K562 (cell line): ENCODE measurements at regions not wholly inside any gene's neighbourhood (a gene's known extent, or its start where the extent isn't known, plus 50 kb on each side); places are given as distances from the start of the nearest gene placed in this dataset.

Experiments used
- CHD2 ChIP-seq: IDR thresholded peaks from 2 replicates; pipeline ENCODE4 v1.6.1; 2011; ENCODE audit warnings: low read depth, low read length
- DDX20 ChIP-seq: fragments of 450-650 bp; IDR thresholded peaks from 2 replicates; pipeline ENCODE4 v1.6.1; 2016; ENCODE audit warnings: missing genetic modification characterization, low read depth, mild to moderate bottlenecking, missing compliant biosample characterization, moderate library complexity
- HLTF ChIP-seq: fragments of 450-650 bp; IDR thresholded peaks from 2 replicates; pipeline ENCODE4 v1.6.1; 2016
- KAT7 ChIP-seq: sonication (generic); formaldehyde crosslinking; IDR thresholded peaks from 2 replicates; pipeline ENCODE4 v1.8.0; 2022; ENCODE audit warnings: missing genetic modification reagents, mild to moderate bottlenecking, borderline replicate concordance
- MYNN ChIP-seq, 2 experiments: sonication (generic); formaldehyde crosslinking in 1 of 2; IDR thresholded peaks; 2 replicates each; pipeline versions ENCODE4 v1.5.0 to v1.6.1; 2016 to 2020; ENCODE audit warnings: antibody characterized with exemption in 1 of 2, missing genetic modification reagents in 1 of 2
- NFE2L1 ChIP-seq: fragments of 450-650 bp; IDR thresholded peaks from 2 replicates; pipeline ENCODE4 v1.6.1; 2016; ENCODE audit warnings: missing genetic modification characterization, low read depth, mild to moderate bottlenecking, missing compliant biosample characterization, moderate library complexity, borderline replicate concordance
- PTBP1 ChIP-seq: fragments of 200-400 bp; formaldehyde crosslinking; IDR thresholded peaks from 2 replicates; pipeline ENCODE4 v1.6.1; 2017; ENCODE audit warnings: low read depth, low read length
- RFX5 ChIP-seq: IDR thresholded peaks from 2 replicates; pipeline ENCODE4 v1.6.1; 2011; ENCODE audit warnings: low read depth, mild to moderate bottlenecking, improper control_type of control experiment, low read length
- TEAD2 ChIP-seq: fragments of 450-650 bp; IDR thresholded peaks from 2 replicates; pipeline ENCODE4 v1.6.1; 2016; ENCODE audit warnings: missing genetic modification characterization, control low read depth, missing compliant biosample characterization
- TF ChIP-seq, protein P1 (sequence below): fragments of 250-450 bp; sonication (Bioruptor Pico); IDR thresholded peaks from 2 replicates; pipeline ENCODE4 v1.5.0; 2021; ENCODE audit warnings: mild to moderate bottlenecking, moderate library complexity
- TF ChIP-seq, protein P2 (sequence below): fragments of 250-450 bp; sonication (Bioruptor Pico); IDR thresholded peaks from 2 replicates; pipeline ENCODE4 v1.5.0; 2022; ENCODE audit warnings: mild to moderate bottlenecking
- TF ChIP-seq, protein P3 (sequence below): sonication (generic); formaldehyde crosslinking; IDR thresholded peaks from 2 replicates; pipeline ENCODE4 v1.5.0; 2020; ENCODE audit warnings: missing genetic modification reagents
- TF ChIP-seq, protein P4 (sequence below): fragments of 250-450 bp; sonication (Bioruptor Pico); IDR thresholded peaks from 2 replicates; pipeline ENCODE4 v1.6.1; 2021; ENCODE audit warnings: mild to moderate bottlenecking
- TF ChIP-seq, protein P5 (sequence below): sonication (generic); formaldehyde crosslinking; IDR thresholded peaks from 2 replicates; pipeline ENCODE4 v1.8.0; 2022; ENCODE audit warnings: missing genetic modification reagents, mild to moderate bottlenecking, borderline replicate concordance

DNA sequence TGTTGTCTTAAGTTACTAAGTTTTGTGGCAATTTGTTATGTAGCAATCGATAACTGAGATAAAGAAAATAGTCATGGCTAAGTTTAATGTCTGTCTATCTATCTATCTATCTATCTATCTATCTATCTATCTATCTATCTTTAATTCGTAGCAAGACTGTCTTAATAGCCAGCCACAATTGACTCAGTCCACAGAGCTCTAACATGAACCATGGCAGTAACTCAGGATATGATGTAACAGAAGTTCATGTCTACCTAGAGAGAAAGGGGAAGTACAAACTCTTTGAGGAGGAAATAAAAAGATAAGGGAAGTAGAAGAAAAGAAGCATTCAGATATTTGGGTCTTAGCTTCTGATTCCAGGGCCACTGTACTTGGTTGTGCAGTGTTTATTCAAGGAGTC is 61.5 kb upstream of the FNDC3B start (continued):
- TF ChIP-seq TEAD2 (tag) = no peak
- TF ChIP-seq, protein P1, sequence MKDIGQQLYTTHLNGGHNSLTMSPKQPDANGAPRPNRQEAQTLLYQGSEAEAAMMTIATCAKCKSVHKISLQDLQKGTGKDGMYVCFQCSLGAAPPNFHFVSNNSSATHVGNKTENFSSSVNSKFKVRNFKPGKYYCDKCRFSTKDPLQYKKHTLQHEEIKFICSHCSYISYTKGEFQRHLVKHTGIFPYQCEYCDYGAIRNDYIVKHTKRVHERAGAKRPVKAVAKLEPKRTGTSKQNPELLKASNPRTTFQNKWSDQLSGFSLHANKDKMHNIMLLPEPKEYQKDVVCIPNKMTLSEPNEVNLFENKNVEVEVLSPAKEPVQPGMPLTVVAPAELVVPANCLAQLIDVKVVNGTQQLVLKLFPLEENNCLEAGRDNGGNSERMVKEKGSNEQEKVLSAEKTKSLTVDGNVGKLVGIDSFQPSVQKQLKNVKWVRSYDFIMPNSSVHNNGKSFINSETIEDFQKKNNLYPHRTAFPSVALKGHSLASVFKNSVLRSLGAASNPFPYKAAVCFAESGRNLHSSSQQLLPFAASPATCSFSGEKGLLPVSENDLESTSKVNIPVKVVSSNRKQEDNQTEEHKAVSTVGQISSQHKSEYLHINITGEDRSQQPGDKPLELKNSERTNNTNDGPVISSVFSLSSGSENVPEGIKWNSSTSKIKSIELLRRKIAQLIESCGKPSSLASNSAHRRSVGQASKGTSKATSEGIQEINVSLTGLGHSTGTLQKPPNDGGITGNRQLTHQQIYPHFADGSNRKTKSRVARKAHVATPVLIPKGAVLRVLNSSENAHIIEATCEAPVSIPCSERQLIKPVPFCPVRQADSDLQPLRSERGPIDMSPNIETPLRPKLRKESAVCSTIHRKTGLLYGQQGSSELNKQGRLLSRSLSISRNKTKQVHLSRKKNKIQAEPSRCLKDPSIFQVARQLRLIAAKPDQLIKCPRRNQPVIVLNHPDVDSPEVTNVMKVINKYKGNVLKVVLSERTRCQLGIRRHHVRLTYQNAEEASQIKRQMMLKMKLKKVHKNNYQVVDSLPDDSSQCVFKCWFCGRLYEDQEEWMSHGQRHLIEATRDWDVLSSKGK = no peak
- TF ChIP-seq DDX20 (tag) = no peak
- TF ChIP-seq HLTF = no peak
- TF ChIP-seq KAT7 (CRISPR knock-in tag) = no peak
- TF ChIP-seq, protein P2, sequence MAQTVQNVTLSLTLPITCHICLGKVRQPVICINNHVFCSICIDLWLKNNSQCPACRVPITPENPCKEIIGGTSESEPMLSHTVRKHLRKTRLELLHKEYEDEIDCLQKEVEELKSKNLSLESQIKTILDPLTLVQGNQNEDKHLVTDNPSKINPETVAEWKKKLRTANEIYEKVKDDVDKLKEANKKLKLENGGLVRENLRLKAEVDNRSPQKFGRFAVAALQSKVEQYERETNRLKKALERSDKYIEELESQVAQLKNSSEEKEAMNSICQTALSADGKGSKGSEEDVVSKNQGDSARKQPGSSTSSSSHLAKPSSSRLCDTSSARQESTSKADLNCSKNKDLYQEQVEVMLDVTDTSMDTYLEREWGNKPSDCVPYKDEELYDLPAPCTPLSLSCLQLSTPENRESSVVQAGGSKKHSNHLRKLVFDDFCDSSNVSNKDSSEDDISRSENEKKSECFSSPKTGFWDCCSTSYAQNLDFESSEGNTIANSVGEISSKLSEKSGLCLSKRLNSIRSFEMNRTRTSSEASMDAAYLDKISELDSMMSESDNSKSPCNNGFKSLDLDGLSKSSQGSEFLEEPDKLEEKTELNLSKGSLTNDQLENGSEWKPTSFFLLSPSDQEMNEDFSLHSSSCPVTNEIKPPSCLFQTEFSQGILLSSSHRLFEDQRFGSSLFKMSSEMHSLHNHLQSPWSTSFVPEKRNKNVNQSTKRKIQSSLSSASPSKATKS (CRISPR knock-in tag) = no peak
- TF ChIP-seq, protein P3, sequence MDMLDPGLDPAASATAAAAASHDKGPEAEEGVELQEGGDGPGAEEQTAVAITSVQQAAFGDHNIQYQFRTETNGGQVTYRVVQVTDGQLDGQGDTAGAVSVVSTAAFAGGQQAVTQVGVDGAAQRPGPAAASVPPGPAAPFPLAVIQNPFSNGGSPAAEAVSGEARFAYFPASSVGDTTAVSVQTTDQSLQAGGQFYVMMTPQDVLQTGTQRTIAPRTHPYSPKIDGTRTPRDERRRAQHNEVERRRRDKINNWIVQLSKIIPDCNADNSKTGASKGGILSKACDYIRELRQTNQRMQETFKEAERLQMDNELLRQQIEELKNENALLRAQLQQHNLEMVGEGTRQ (CRISPR knock-in tag) = no peak
- no peak for TF ChIP-seq MYNN (IDR thresholded peaks at IDR 0.05)
- TF ChIP-seq MYNN (CRISPR knock-in tag; IDR thresholded peaks at IDR 0.05) = no peak
- TF ChIP-seq, protein P4, sequence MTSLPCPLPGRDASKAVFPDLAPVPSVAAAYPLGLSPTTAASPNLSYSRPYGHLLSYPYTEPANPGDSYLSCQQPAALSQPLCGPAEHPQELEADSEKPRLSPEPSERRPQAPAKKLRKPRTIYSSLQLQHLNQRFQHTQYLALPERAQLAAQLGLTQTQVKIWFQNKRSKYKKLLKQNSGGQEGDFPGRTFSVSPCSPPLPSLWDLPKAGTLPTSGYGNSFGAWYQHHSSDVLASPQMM (CRISPR knock-in tag) = no peak
- TF ChIP-seq, protein P5, sequence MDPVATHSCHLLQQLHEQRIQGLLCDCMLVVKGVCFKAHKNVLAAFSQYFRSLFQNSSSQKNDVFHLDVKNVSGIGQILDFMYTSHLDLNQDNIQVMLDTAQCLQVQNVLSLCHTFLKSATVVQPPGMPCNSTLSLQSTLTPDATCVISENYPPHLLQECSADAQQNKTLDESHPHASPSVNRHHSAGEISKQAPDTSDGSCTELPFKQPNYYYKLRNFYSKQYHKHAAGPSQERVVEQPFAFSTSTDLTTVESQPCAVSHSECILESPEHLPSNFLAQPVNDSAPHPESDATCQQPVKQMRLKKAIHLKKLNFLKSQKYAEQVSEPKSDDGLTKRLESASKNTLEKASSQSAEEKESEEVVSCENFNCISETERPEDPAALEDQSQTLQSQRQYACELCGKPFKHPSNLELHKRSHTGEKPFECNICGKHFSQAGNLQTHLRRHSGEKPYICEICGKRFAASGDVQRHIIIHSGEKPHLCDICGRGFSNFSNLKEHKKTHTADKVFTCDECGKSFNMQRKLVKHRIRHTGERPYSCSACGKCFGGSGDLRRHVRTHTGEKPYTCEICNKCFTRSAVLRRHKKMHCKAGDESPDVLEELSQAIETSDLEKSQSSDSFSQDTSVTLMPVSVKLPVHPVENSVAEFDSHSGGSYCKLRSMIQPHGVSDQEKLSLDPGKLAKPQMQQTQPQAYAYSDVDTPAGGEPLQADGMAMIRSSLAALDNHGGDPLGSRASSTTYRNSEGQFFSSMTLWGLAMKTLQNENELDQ (CRISPR knock-in tag) = no peak
- no peak for TF ChIP-seq NFE2L1 (tag)
- no peak for TF ChIP-seq CHD2
- TF ChIP-seq PTBP1 = no peak
- no peak for TF ChIP-seq RFX5
